ENCODE measurements at regions not wholly inside any gene's neighbourhood (a gene's known extent, or its start where the extent isn't known, plus 50 kb on each side); places are given as distances from the start of the nearest gene placed in this dataset.

- no peak for DNase-seq (ENCODE audit: low read depth, low spot score)
Measured at GRCh38 chr1:221069178-221069903, 190.1 kb downstream of the HLX start.

- DNase-seq (ENCODE audit: low read depth, low spot score): no peak
Measured at GRCh38 chr1:221069986-221070385, 190.7 kb downstream of the HLX start.

- no peak for DNase-seq (ENCODE audit: low read depth, low spot score)
Measured at GRCh38 chr1:221071777-221072176, 192.5 kb downstream of the HLX start.

- DNase-seq (ENCODE audit: low read depth, low spot score): no peak
Measured at GRCh38 chr1:221072214-221072613, 193.0 kb downstream of the HLX start.

GRCh38 chr1:221074332-221074731, 195.1 kb downstream of the HLX start:
- no peak for DNase-seq (ENCODE audit: low read depth, low spot score)

GRCh38 chr1:221075911-221076310, 196.7 kb downstream of the HLX start:
- no peak for DNase-seq (ENCODE audit: low read depth, low spot score)

GRCh38 chr1:221076391-221076811, 197.2 kb downstream of the HLX start:
- DNase-seq (ENCODE audit: low read depth, low spot score): no peak

GRCh38 chr1:221078260-221078965, 199.2 kb downstream of the HLX start:
- no peak for DNase-seq (ENCODE audit: low read depth, low spot score)

GRCh38 chr1:221083902-221084301, 204.7 kb downstream of the HLX start:
- DNase-seq (ENCODE audit: low read depth, low spot score): no peak

GRCh38 chr1:221084681-221085080, 205.4 kb downstream of the HLX start:
- DNase-seq (ENCODE audit: low read depth, low spot score): no peak

GRCh38 chr1:221085701-221086375, 206.6 kb downstream of the HLX start:
- no peak for DNase-seq (ENCODE audit: low read depth, low spot score)

GRCh38 chr1:221087919-221088318, 208.7 kb downstream of the HLX start:
- DNase-seq (ENCODE audit: low read depth, low spot score): no peak

- DNase-seq (ENCODE audit: low read depth, low spot score): no peak
Measured at GRCh38 chr1:221089273-221089672, 210.0 kb downstream of the HLX start.

GRCh38 chr1:221089803-221090202, 210.6 kb downstream of the HLX start:
- no peak for DNase-seq (ENCODE audit: low read depth, low spot score)

GRCh38 chr1:221093903-221094791, 214.9 kb downstream of the HLX start:
- no peak for DNase-seq (ENCODE audit: low read depth, low spot score)

GRCh38 chr1:221097479-221098281, 218.4 kb downstream of the HLX start:
- no peak for DNase-seq (ENCODE audit: low read depth, low spot score)

GRCh38 chr1:221098471-221099405, 219.5 kb downstream of the HLX start:
- no peak for DNase-seq (ENCODE audit: low read depth, low spot score)

- no peak for DNase-seq (ENCODE audit: low read depth, low spot score)
Measured at GRCh38 chr1:221099747-221100595, 220.7 kb downstream of the HLX start.

- DNase-seq (ENCODE audit: low read depth, low spot score): no peak
Measured at GRCh38 chr1:221100611-221101010, 221.4 kb downstream of the HLX start.

Data from smooth muscle cell of the brain vasculature (primary cell).